ENCODE measurements at regions not wholly inside any gene's neighbourhood (a gene's known extent, or its start where the extent isn't known, plus 50 kb on each side); places are given as distances from the start of the nearest gene placed in this dataset.

GRCh38 chr13:33694546-33694945 is 123.4 kb upstream of the RFC3 start:
- TF ChIP-seq POLR2AphosphoS5 (IDR thresholded peaks at IDR 0.05) (no peak), EP300 (IDR thresholded peaks at IDR 0.05) (no peak), CTCF (IDR thresholded peaks at IDR 0.05) (no peak), POLR2A (IDR thresholded peaks at IDR 0.05; ENCODE audit: low read depth) (no peak)

Measured in esophagus muscularis mucosa (tissue), 4 donors.